Fibroblast of villous mesenchyme (primary cell): ENCODE measurements at regions not wholly inside any gene's neighbourhood (a gene's known extent, or its start where the extent isn't known, plus 50 kb on each side); places are given as distances from the start of the nearest gene placed in this dataset.
"Not testable (repeated sequence)": the region's sequence is repeated elsewhere in the genome, so short reads cannot be mapped to it uniquely, and the experiment has no call there.

Experiments used
- DNase-seq: peaks from one replicate; pipeline ENCODE4 v3.0.0-alpha.2; 2010; ENCODE audit warnings: low read depth
- H3K4me3 ChIP-seq: 2 replicates; pipeline ENCODE4 v1.5.1; 2011; ENCODE audit warnings: low read depth, mild to moderate bottlenecking, low read length
- CTCF ChIP-seq: IDR thresholded peaks from 2 replicates; pipeline ENCODE4 v1.5.1; 2012; ENCODE audit warnings: low read depth, mild to moderate bottlenecking, low read length; ENCODE audit not compliant: insufficient read depth

GRCh38 chr21:20459838-20460237 is 538.4 kb upstream of the NCAM2 start:
- TF ChIP-seq CTCF, result no peak
- H3K4me3 ChIP-seq, result no peak overlapping the region
- DNase-seq, result no peak

GRCh38 chr21:20463362-20463761 is 534.8 kb upstream of the NCAM2 start:
- DNase-seq, result no peak
- H3K4me3 ChIP-seq, result no peak overlapping the region
- no peak for TF ChIP-seq CTCF

GRCh38 chr21:20469361-20469760 is 528.8 kb upstream of the NCAM2 start:
- TF ChIP-seq CTCF, result no peak
- no peak overlapping the region for H3K4me3 ChIP-seq
- DNase-seq, result no peak

- TF ChIP-seq CTCF, result no peak
- H3K4me3 ChIP-seq, result no peak overlapping the region
- DNase-seq, result no peak
These were observed 511.9 kb upstream of the NCAM2 start for GRCh38 chr21:20486303-20486702.

GRCh38 chr21:20502915-20503314 is 495.3 kb upstream of the NCAM2 start:
- not testable (repeated sequence) for H3K4me3 ChIP-seq, DNase-seq

GRCh38 chr21:20507783-20508182 is 490.4 kb upstream of the NCAM2 start:
- no peak overlapping the region for H3K4me3 ChIP-seq
- no peak for DNase-seq
- no peak for TF ChIP-seq CTCF

- H3K4me3 ChIP-seq, result no peak overlapping the region
- TF ChIP-seq CTCF, result no peak
- DNase-seq, result no peak
These were observed 486.9 kb upstream of the NCAM2 start for GRCh38 chr21:20511216-20511880.
